H1 (cell line): ENCODE measurements at regions not wholly inside any gene's neighbourhood (a gene's known extent, or its start where the extent isn't known, plus 50 kb on each side); places are given as distances from the start of the nearest gene placed in this dataset.

Experiments used
- CHD7 ChIP-seq: fragments of 300-600 bp; sonication (generic); IDR thresholded peaks from 2 replicates; pipeline ENCODE4 v1.7.1; 2012; ENCODE audit warnings: low read length, moderate library complexity, mild to moderate bottlenecking, inconsistent platforms; ENCODE audit not compliant: insufficient replicate concordance
- E2F6 ChIP-seq: IDR thresholded peaks from 2 replicates; pipeline ENCODE4 v1.6.1; 2012; ENCODE audit warnings: inconsistent platforms
- GTF2F1 ChIP-seq: IDR thresholded peaks from 2 replicates; pipeline ENCODE4 v1.6.1; 2012; ENCODE audit warnings: low read depth, low read length, improper control_type of control experiment, borderline replicate concordance
- MAFK ChIP-seq: IDR thresholded peaks from 2 replicates; pipeline ENCODE4 v1.6.1; 2012; ENCODE audit warnings: low read depth, mild to moderate bottlenecking, improper control_type of control experiment, low read length
- TAF7 ChIP-seq: optimal IDR thresholded peaks from 2 replicates; pipeline ENCODE3; 2011; ENCODE audit warnings: low read depth, mild to moderate bottlenecking, inconsistent platforms, low read length, moderate library complexity, borderline replicate concordance

- TF ChIP-seq E2F6 (no peak), CHD7 (no peak), MAFK (no peak), GTF2F1 (no peak), TAF7 (no peak)
These were observed 115.5 kb upstream of the MARCKS start (continued) for GRCh38 chr6:113741651-113742050.
